SK-N-SH treated with all-trans-retinoic acid at 6 μM for 48 hours (cell line): ENCODE measurements at regions not wholly inside any gene's neighbourhood (a gene's known extent, or its start where the extent isn't known, plus 50 kb on each side); places are given as distances from the start of the nearest gene placed in this dataset.

ENCODE experiments used
- ATAC-seq: fragments of 200-7000 bp; cut with Tn5 transposase; 3 replicates; pipeline ENCODE4 v1.9.1; 2020; ENCODE audit warnings: mild to moderate bottlenecking, moderate library complexity
- ARNTL ChIP-seq: fragments of 450-650 bp; formaldehyde crosslinking; IDR thresholded peaks from 2 replicates; pipeline ENCODE4 v1.5.0; 2020; ENCODE audit warnings: low read depth, mild to moderate bottlenecking, moderate library complexity, borderline replicate concordance
- BACH2 ChIP-seq: fragments of 250-450 bp; sonication (Bioruptor Pico); IDR thresholded peaks from 2 replicates; pipeline ENCODE4 v1.9.0; 2021; ENCODE audit warnings: mild to moderate bottlenecking, borderline replicate concordance
- CSDC2 ChIP-seq: fragments of 250-450 bp; sonication (Bioruptor Pico); IDR thresholded peaks from 2 replicates; pipeline ENCODE4 v1.5.0; 2020; ENCODE audit warnings: mild to moderate bottlenecking, moderate library complexity
- ESRRG ChIP-seq: fragments of 250-450 bp; sonication (Bioruptor Pico); IDR thresholded peaks from 2 replicates; pipeline ENCODE4 v1.6.1; 2021; ENCODE audit warnings: mild to moderate bottlenecking
- GLIS3 ChIP-seq: fragments of 250-450 bp; sonication (Bioruptor Pico); IDR thresholded peaks from 2 replicates; pipeline ENCODE4 v1.5.0; 2020; ENCODE audit warnings: mild to moderate bottlenecking, moderate library complexity
- ISL1 ChIP-seq: fragments of 250-450 bp; sonication (Bioruptor Pico); IDR thresholded peaks from 2 replicates; pipeline ENCODE4 v2.1.2; 2022; ENCODE audit warnings: mild to moderate bottlenecking, moderate library complexity
- OSR1 ChIP-seq: fragments of 250-450 bp; sonication (Bioruptor Pico); IDR thresholded peaks from 2 replicates; pipeline ENCODE4 v1.8.0; 2022; ENCODE audit warnings: moderate library complexity, mild to moderate bottlenecking, inconsistent platforms
- PATZ1 ChIP-seq: fragments of 250-450 bp; sonication (Bioruptor Pico); IDR thresholded peaks from 2 replicates; pipeline ENCODE4 v1.8.0; 2020; ENCODE audit warnings: mild to moderate bottlenecking, moderate library complexity, borderline replicate concordance
- PPARA ChIP-seq: fragments of 250-450 bp; sonication (Bioruptor Pico); IDR thresholded peaks from 2 replicates; pipeline ENCODE4 v1.5.0; 2020; ENCODE audit warnings: mild to moderate bottlenecking, borderline replicate concordance
- RARB ChIP-seq: fragments of 250-450 bp; sonication (Bioruptor Pico); IDR thresholded peaks from 2 replicates; pipeline ENCODE4 v1.8.0; 2021; ENCODE audit warnings: mild to moderate bottlenecking, moderate library complexity
- SNAI2 ChIP-seq: fragments of 250-450 bp; sonication (Bioruptor Pico); IDR thresholded peaks from 2 replicates; pipeline ENCODE4 v1.5.0; 2020; ENCODE audit warnings: mild to moderate bottlenecking, moderate library complexity
- TCF4 ChIP-seq: fragments of 250-450 bp; sonication (Bioruptor Pico); IDR thresholded peaks from 2 replicates; pipeline ENCODE4 v1.8.0; 2021; ENCODE audit warnings: mild to moderate bottlenecking, moderate library complexity, borderline replicate concordance
- TOX ChIP-seq: fragments of 250-450 bp; sonication (Bioruptor Pico); IDR thresholded peaks from 2 replicates; pipeline ENCODE4 v1.8.0; 2021; ENCODE audit warnings: mild to moderate bottlenecking, moderate library complexity, borderline replicate concordance
- TSHZ2 ChIP-seq: fragments of 250-450 bp; sonication (Bioruptor Pico); IDR thresholded peaks from 2 replicates; pipeline ENCODE4 v1.5.0; 2020; ENCODE audit warnings: mild to moderate bottlenecking, moderate library complexity
- ZC3H10 ChIP-seq: fragments of 250-450 bp; sonication (Bioruptor Pico); IDR thresholded peaks from 2 replicates; pipeline ENCODE4 v1.5.1; 2021; ENCODE audit warnings: mild to moderate bottlenecking, moderate library complexity
- ZFP3 ChIP-seq: fragments of 250-450 bp; sonication (Bioruptor Pico); IDR thresholded peaks from 2 replicates; pipeline ENCODE4 v1.5.0; 2020; ENCODE audit warnings: mild to moderate bottlenecking, moderate library complexity
- ZFP30 ChIP-seq: fragments of 450-650 bp; formaldehyde crosslinking; IDR thresholded peaks from 2 replicates; pipeline ENCODE4 v1.5.0; 2022; ENCODE audit warnings: mild to moderate bottlenecking, moderate library complexity
- ZNF565 ChIP-seq: fragments of 450-650 bp; formaldehyde crosslinking; conservative IDR thresholded peaks from 2 replicates; pipeline ENCODE4 v1.5.0; 2020; ENCODE audit warnings: low read depth, mild to moderate bottlenecking, moderate library complexity
- ZNF70 ChIP-seq: fragments of 450-650 bp; formaldehyde crosslinking; IDR thresholded peaks from 2 replicates; pipeline ENCODE4 v1.5.0; 2020; ENCODE audit warnings: mild to moderate bottlenecking, moderate library complexity
- ZNF8 ChIP-seq: fragments of 450-650 bp; formaldehyde crosslinking; IDR thresholded peaks from 2 replicates; pipeline ENCODE4 v1.5.0; 2020; ENCODE audit warnings: mild to moderate bottlenecking, moderate library complexity
- TF ChIP-seq, protein P1 (sequence below): fragments of 250-450 bp; sonication (Bioruptor Pico); IDR thresholded peaks from 2 replicates; pipeline ENCODE4 v1.5.1; 2021; ENCODE audit warnings: mild to moderate bottlenecking, moderate library complexity
- TF ChIP-seq, protein P2 (sequence below): fragments of 250-450 bp; sonication (Bioruptor Pico); IDR thresholded peaks from 2 replicates; pipeline ENCODE4 v1.8.0; 2021; ENCODE audit warnings: low read depth, mild to moderate bottlenecking, moderate library complexity, borderline replicate concordance

- ATAC-seq, result no peak
- TF ChIP-seq ARNTL (CRISPR knock-in tag) (no peak), SNAI2 (CRISPR knock-in tag) (no peak), RARB (CRISPR knock-in tag) (no peak), ZNF70 (CRISPR knock-in tag) (no peak), ISL1 (no peak), ZNF8 (CRISPR knock-in tag) (no peak), ZFP3 (no peak), TCF4 (no peak), BACH2 (CRISPR knock-in tag) (no peak), TOX (CRISPR knock-in tag) (no peak), ZC3H10 (CRISPR knock-in tag) (no peak), CSDC2 (CRISPR knock-in tag) (no peak), PATZ1 (CRISPR knock-in tag) (no peak), ZFP30 (CRISPR knock-in tag) (no peak), ESRRG (CRISPR knock-in tag) (no peak), PPARA (CRISPR knock-in tag) (no peak)
Observed at GRCh38 chr2:71794611-71795010, 341.2 kb downstream of the DYSF start.

GRCh38 chr2:71793926-71794325, 340.6 kb downstream of the DYSF start:
- no peak for TF ChIP-seq TSHZ2 (CRISPR knock-in tag)
- TF ChIP-seq ZNF8 (CRISPR knock-in tag), result no peak
- TF ChIP-seq OSR1 (CRISPR knock-in tag), result no peak
- TF ChIP-seq ZFP30 (CRISPR knock-in tag), result no peak
- TF ChIP-seq ARNTL (CRISPR knock-in tag), result no peak
- no peak for TF ChIP-seq TCF4
- no peak for TF ChIP-seq PATZ1 (CRISPR knock-in tag)
- TF ChIP-seq, protein P1, sequence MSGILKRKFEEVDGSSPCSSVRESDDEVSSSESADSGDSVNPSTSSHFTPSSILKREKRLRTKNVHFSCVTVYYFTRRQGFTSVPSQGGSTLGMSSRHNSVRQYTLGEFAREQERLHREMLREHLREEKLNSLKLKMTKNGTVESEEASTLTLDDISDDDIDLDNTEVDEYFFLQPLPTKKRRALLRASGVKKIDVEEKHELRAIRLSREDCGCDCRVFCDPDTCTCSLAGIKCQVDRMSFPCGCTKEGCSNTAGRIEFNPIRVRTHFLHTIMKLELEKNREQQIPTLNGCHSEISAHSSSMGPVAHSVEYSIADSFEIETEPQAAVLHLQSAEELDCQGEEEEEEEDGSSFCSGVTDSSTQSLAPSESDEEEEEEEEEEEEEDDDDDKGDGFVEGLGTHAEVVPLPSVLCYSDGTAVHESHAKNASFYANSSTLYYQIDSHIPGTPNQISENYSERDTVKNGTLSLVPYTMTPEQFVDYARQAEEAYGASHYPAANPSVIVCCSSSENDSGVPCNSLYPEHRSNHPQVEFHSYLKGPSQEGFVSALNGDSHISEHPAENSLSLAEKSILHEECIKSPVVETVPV, result no peak
- TF ChIP-seq ISL1, result no peak
- no peak for TF ChIP-seq ZNF70 (CRISPR knock-in tag)
- TF ChIP-seq ESRRG (CRISPR knock-in tag), result no peak
- TF ChIP-seq RARB (CRISPR knock-in tag), result no peak
- no peak for TF ChIP-seq ZC3H10 (CRISPR knock-in tag)
- TF ChIP-seq TOX (CRISPR knock-in tag), result no peak
- TF ChIP-seq, protein P2, sequence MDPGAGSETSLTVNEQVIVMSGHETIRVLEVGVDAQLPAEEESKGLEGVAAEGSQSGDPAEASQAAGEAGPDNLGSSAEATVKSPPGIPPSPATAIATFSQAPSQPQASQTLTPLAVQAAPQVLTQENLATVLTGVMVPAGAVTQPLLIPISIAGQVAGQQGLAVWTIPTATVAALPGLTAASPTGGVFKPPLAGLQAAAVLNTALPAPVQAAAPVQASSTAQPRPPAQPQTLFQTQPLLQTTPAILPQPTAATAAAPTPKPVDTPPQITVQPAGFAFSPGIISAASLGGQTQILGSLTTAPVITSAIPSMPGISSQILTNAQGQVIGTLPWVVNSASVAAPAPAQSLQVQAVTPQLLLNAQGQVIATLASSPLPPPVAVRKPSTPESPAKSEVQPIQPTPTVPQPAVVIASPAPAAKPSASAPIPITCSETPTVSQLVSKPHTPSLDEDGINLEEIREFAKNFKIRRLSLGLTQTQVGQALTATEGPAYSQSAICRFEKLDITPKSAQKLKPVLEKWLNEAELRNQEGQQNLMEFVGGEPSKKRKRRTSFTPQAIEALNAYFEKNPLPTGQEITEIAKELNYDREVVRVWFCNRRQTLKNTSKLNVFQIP (CRISPR knock-in tag), result no peak
- TF ChIP-seq GLIS3 (CRISPR knock-in tag), result no peak
- TF ChIP-seq PPARA (CRISPR knock-in tag), result no peak
- no peak for TF ChIP-seq ZNF565 (CRISPR knock-in tag)
- TF ChIP-seq ZFP3, result no peak
- ATAC-seq, result no peak
